Adrenal gland (tissue), 9 donors: ENCODE measurements at regions not wholly inside any gene's neighbourhood (a gene's known extent, or its start where the extent isn't known, plus 50 kb on each side); places are given as distances from the start of the nearest gene placed in this dataset.
"Not testable (repeated sequence)": the region's sequence is repeated elsewhere in the genome, so short reads cannot be mapped to it uniquely, and the experiment has no call there.

Experiments
- DNase-seq, 7 donors: peaks; one replicate each; pipeline ENCODE4 v3.0.0-alpha.2; 2019 to 2020
- H3K27ac ChIP-seq, 5 donors: fragments of 200-600 bp; sonication (generic) in 4 of 5; 1 replicate in 3 of 5; 2 replicates in 2 of 5; pipeline versions ENCODE4 v1.5.1 to v1.8.0; 2016 to 2020; ENCODE audit warnings: mild to moderate bottlenecking in 1 of 5
- H3K27me3 ChIP-seq: fragments of 200-600 bp; 2 replicates; pipeline ENCODE4 v1.8.0; 2021
- H3K36me3 ChIP-seq, 2 donors: fragments of 200-600 bp; replicated peaks in 1 of 2; 1 replicate in 1 of 2; 2 replicates in 1 of 2; pipeline versions ENCODE4 v1.5.1 to v1.8.0; 2018 to 2022
- H3K4me1 ChIP-seq, 2 donors: fragments of 200-600 bp; replicated peaks in 1 of 2; 1 replicate in 1 of 2; 2 replicates in 1 of 2; pipeline versions ENCODE4 v1.5.1 to v1.8.0; 2018 to 2021
- H3K4me3 ChIP-seq, 4 donors: fragments of 200-600 bp; sonication (generic) in 3 of 4; one replicate each; pipeline ENCODE4 v1.5.1; 2016 to 2018
- H3K9me3 ChIP-seq, 3 donors: fragments of 200-600 bp; sonication (generic) in 1 of 3; replicated peaks in 1 of 3; 1 replicate in 2 of 3; 2 replicates in 1 of 3; pipeline versions ENCODE4 v1.5.1 to v1.8.0; 2016 to 2021
- CTCF ChIP-seq, 6 experiments: fragments of 450-650 bp in 4 of 6; fragments of 200-600 bp in 2 of 6; sonication (generic) in 1 of 6; IDR thresholded peaks; 1 replicate in 5 of 6; 2 replicates in 1 of 6; pipeline versions ENCODE4 v1.5.1 to v1.8.0; 2016 to 2021; ENCODE audit warnings: antibody characterized with exemption in 6 of 6, mild to moderate bottlenecking in 2 of 6, moderate library complexity in 1 of 6
- POLR2A ChIP-seq, 2 donors: fragments of 450-650 bp; IDR thresholded peaks; one replicate each; pipeline ENCODE4 v1.6.1; 2017; ENCODE audit warnings: antibody characterized with exemption in 2 of 2, mild to moderate bottlenecking in 2 of 2, moderate library complexity in 1 of 2
- WGBS, 4 donors: extraction: QIAGEN DNeasy Blood & Tissue Kit in 2 of 4; methylation state at CpG; one replicate each; pipeline versions ENCODE4 v1.1.5 to v1.1.7; 2013 to 2017; 5-methylcytosine and 5-hydroxymethylcytosine counted together
- intact Hi-C, 2 donors: fragments of 100-400 bp; cut with DNase I; formaldehyde crosslinking; loops; one replicate each; pipeline versions ENCODE4 v1.14.1 to v1.15.0; 2022 to 2023
- donor health status: healthy with polysubstance abuse.
- donor health status: Bipolar disorder and iron deficiency.
- donor health status: DM: yes; HTN: yes; CAD: no.
- donor health status: DM: no; HTN: no; CAD: no.
- donor health status: DM: no; HTN: no; CAD: no.

GRCh38 chr16:55991843-55992242, 116.7 kb upstream of the CES5A start:
- Histone ChIP-seq H3K27ac (no peak overlapping the region), H3K4me3 (no peak overlapping the region), H3K9me3 (no peaks in the 10 kb centered on the region), H3K36me3 (no peaks in the 10 kb centered on the region), H3K27me3 (no peaks in the 10 kb centered on the region), H3K4me1 (no peaks in the 10 kb centered on the region)
- intact Hi-C loops = no loop called here
- DNase-seq = no peak
- 32 to 71% (median 63%) methylated on average over 2 of the region's 2 CpGs for WGBS, 4 donors
- no peak for TF ChIP-seq POLR2A (IDR thresholded peaks at IDR 0.05)
- no peak for TF ChIP-seq CTCF (IDR thresholded peaks at IDR 0.05)

GRCh38 chr16:55989569-55989907, 114.4 kb upstream of the CES5A start:
- TF ChIP-seq POLR2A (IDR thresholded peaks at IDR 0.05) (no peak), CTCF (IDR thresholded peaks at IDR 0.05) (no peak)
- no peak overlapping the region for H3K4me3 ChIP-seq
- no peaks in the 10 kb centered on the region for H3K4me1 ChIP-seq
- H3K27ac ChIP-seq = no peak overlapping the region
- H3K36me3 ChIP-seq = no peaks in the 10 kb centered on the region
- 85 to 94% (median 89%) methylated on average over 13 to 18 of the region's 18 CpGs for WGBS, 4 donors
- no peaks in the 10 kb centered on the region for H3K9me3 ChIP-seq
- intact Hi-C loops = no loop called here
- no peaks in the 10 kb centered on the region for H3K27me3 ChIP-seq
- no peak for DNase-seq

GRCh38 chr16:55988850-55989568, 113.8 kb upstream of the CES5A start:
- 82 to 90% (median 88%) methylated on average over 14 to 48 of the region's 48 CpGs for WGBS, 4 donors
- H3K9me3 ChIP-seq, H3K4me1 ChIP-seq, DNase-seq, intact Hi-C loops, H3K36me3 ChIP-seq, H3K27me3 ChIP-seq, H3K27ac ChIP-seq, H3K4me3 ChIP-seq: not testable (repeated sequence)

- Histone ChIP-seq H3K36me3 (no peaks in the 10 kb centered on the region), H3K4me1 (no peaks in the 10 kb centered on the region), H3K4me3 (no peak overlapping the region), H3K27me3 (no peaks in the 10 kb centered on the region), H3K9me3 (no peaks in the 10 kb centered on the region), H3K27ac (no peak overlapping the region)
- intact Hi-C loops = no loop called here
- TF ChIP-seq CTCF (IDR thresholded peaks at IDR 0.05) (no peak), POLR2A (IDR thresholded peaks at IDR 0.05) (no peak)
- 75 to 86% (median 77%) methylated on average over 1 of the region's 1 CpG for WGBS, 4 donors
- DNase-seq = no peak
Measured at GRCh38 chr16:55988013-55988412, 112.8 kb upstream of the CES5A start.

- H3K4me1 ChIP-seq = no peaks in the 10 kb centered on the region
- TF ChIP-seq POLR2A (IDR thresholded peaks at IDR 0.05) (no peak), CTCF (IDR thresholded peaks at IDR 0.05) (no peak)
- intact Hi-C loops = no loop called here
- H3K9me3 ChIP-seq = no peaks in the 10 kb centered on the region
- DNase-seq = no peak
- 60 to 81% (median 67%) methylated on average over 1 of the region's 1 CpG for WGBS, 4 donors
- no peaks in the 10 kb centered on the region for H3K36me3 ChIP-seq
- H3K27ac ChIP-seq = no peak overlapping the region
- H3K4me3 ChIP-seq = no peak overlapping the region
- H3K27me3 ChIP-seq = no peaks in the 10 kb centered on the region
Measured at GRCh38 chr16:55982597-55982996, 107.4 kb upstream of the CES5A start.
